Smooth muscle cell (in vitro differentiated cells): ENCODE measurements at regions not wholly inside any gene's neighbourhood (a gene's known extent, or its start where the extent isn't known, plus 50 kb on each side); places are given as distances from the start of the nearest gene placed in this dataset.

Experiments used
- DNase-seq: peaks from one replicate; lab custom pipeline; 2025; ENCODE audit not compliant: unreplicated experiment; lab: John Stamatoyannopoulos, UW
- H2AFZ ChIP-seq: fragments of 200-600 bp; sonication (generic); 2 replicates; pipeline ENCODE4 v1.6.0; 2016; ENCODE audit warnings: antibody characterized with exemption, low read depth, mild to moderate bottlenecking
- H3F3A ChIP-seq: fragments of 200-600 bp; sonication (generic); 2 replicates; pipeline ENCODE4 v1.6.0; 2017; ENCODE audit warnings: antibody characterized with exemption, low read depth
- H3K27ac ChIP-seq: fragments of 200-600 bp; sonication (generic); 2 replicates; pipeline ENCODE4 v1.5.1; 2016; ENCODE audit warnings: low read depth, mild to moderate bottlenecking
- H3K27me3 ChIP-seq: fragments of 200-600 bp; sonication (generic); 2 replicates; pipeline ENCODE4 v1.6.1; 2016; ENCODE audit warnings: low read depth, mild to moderate bottlenecking
- H3K36me3 ChIP-seq: fragments of 200-600 bp; sonication (generic); 2 replicates; pipeline ENCODE4 v1.5.1; 2016; ENCODE audit warnings: low read depth
- H3K4me1 ChIP-seq: fragments of 200-600 bp; sonication (generic); 2 replicates; pipeline ENCODE4 v1.5.1; 2016; ENCODE audit warnings: low read depth
- H3K4me2 ChIP-seq: fragments of 200-600 bp; sonication (generic); 2 replicates; pipeline ENCODE4 v1.6.0; 2016; ENCODE audit warnings: mild to moderate bottlenecking
- H3K4me3 ChIP-seq: fragments of 200-600 bp; sonication (generic); 2 replicates; pipeline ENCODE4 v1.5.1; 2016; ENCODE audit warnings: mild to moderate bottlenecking
- H3K79me2 ChIP-seq: fragments of 200-600 bp; sonication (generic); 2 replicates; pipeline ENCODE4 v1.6.0; 2016; ENCODE audit warnings: low read depth, mild to moderate bottlenecking
- H3K9ac ChIP-seq: fragments of 200-600 bp; sonication (generic); 2 replicates; pipeline ENCODE4 v1.6.0; 2016; ENCODE audit warnings: low read depth
- H3K9me3 ChIP-seq: fragments of 200-600 bp; sonication (generic); replicated peaks from 2 replicates; pipeline ENCODE4 v1.5.1; 2016; ENCODE audit warnings: low read depth
- H4K20me1 ChIP-seq: fragments of 200-600 bp; sonication (generic); 2 replicates; pipeline ENCODE4 v1.6.0; 2016; ENCODE audit warnings: low read depth
- CTCF ChIP-seq: fragments of 200-600 bp; sonication (generic); IDR thresholded peaks from 2 replicates; pipeline ENCODE4 v1.5.1; 2017; ENCODE audit warnings: borderline replicate concordance, mild to moderate bottlenecking, antibody characterized with exemption; ENCODE audit not compliant: insufficient read depth, poor library complexity, severe bottlenecking
- WGBS: methylation state at CpG from one replicate; pipeline ENCODE4 v1.1.7; 2016; ENCODE audit warnings: low lambda C conversion rate; 5-methylcytosine and 5-hydroxymethylcytosine counted together

GRCh38 chr5:71903808-71904207 lies 184.7 kb downstream of the CARTPT start:
- no peak overlapping the region for H2AFZ ChIP-seq
- no peaks in the 10 kb centered on the region for H3K36me3 ChIP-seq
- H4K20me1 ChIP-seq: no peaks in the 10 kb centered on the region
- no peak overlapping the region for H3K9ac ChIP-seq
- no peak for TF ChIP-seq CTCF
- H3K27ac ChIP-seq: no peak overlapping the region
- H3K9me3 ChIP-seq: no peaks in the 10 kb centered on the region
- no peaks in the 10 kb centered on the region for H3K79me2 ChIP-seq
- H3K4me2 ChIP-seq: no peak overlapping the region
- no peak for DNase-seq
- 31% methylated on average over 2 of the region's 2 CpGs for WGBS
- H3K4me3 ChIP-seq: no peak overlapping the region
- no peaks in the 10 kb centered on the region for H3K27me3 ChIP-seq
- peaks cover 18% of the 10 kb centered on the region for H3K4me1 ChIP-seq
- peaks cover 10% of the 10 kb centered on the region for H3F3A ChIP-seq

GRCh38 chr5:71904852-71905251 lies 185.8 kb downstream of the CARTPT start:
- no peaks in the 10 kb centered on the region for H4K20me1 ChIP-seq
- peaks cover 10% of the 10 kb centered on the region for H3F3A ChIP-seq
- H3K4me3 ChIP-seq: no peak overlapping the region
- TF ChIP-seq CTCF: no peak
- no peak for DNase-seq
- H3K4me1 ChIP-seq: peaks cover 18% of the 10 kb centered on the region
- H2AFZ ChIP-seq: no peak overlapping the region
- no peaks in the 10 kb centered on the region for H3K27me3 ChIP-seq
- no peaks in the 10 kb centered on the region for H3K79me2 ChIP-seq
- H3K9me3 ChIP-seq: no peaks in the 10 kb centered on the region
- no peak overlapping the region for H3K9ac ChIP-seq
- H3K27ac ChIP-seq: no peak overlapping the region
- H3K36me3 ChIP-seq: no peaks in the 10 kb centered on the region
- H3K4me2 ChIP-seq: no peak overlapping the region
- 82% methylated on average over 2 of the region's 2 CpGs for WGBS

- H3K36me3 ChIP-seq: no peaks in the 10 kb centered on the region
- peaks cover 10% of the 10 kb centered on the region for H3F3A ChIP-seq
- no peak for TF ChIP-seq CTCF
- H2AFZ ChIP-seq: no peak overlapping the region
- H3K4me1 ChIP-seq: peaks cover 18% of the 10 kb centered on the region
- no peaks in the 10 kb centered on the region for H3K9me3 ChIP-seq
- peak overlapping the region; percentile 51 for H3K4me2 ChIP-seq
- H3K27me3 ChIP-seq: no peaks in the 10 kb centered on the region
- H3K79me2 ChIP-seq: no peaks in the 10 kb centered on the region
- 70% methylated on average over 1 of the region's 1 CpG for WGBS
- DNase-seq: no peak
- no peaks in the 10 kb centered on the region for H4K20me1 ChIP-seq
- no peak overlapping the region for H3K4me3 ChIP-seq
- H3K9ac ChIP-seq: no peak overlapping the region
- H3K27ac ChIP-seq: peak overlapping the region; percentile 74
Observed at GRCh38 chr5:71905834-71906711, 187.0 kb downstream of the CARTPT start.
